ENCODE measurements at regions not wholly inside any gene's neighbourhood (a gene's known extent, or its start where the extent isn't known, plus 50 kb on each side); places are given as distances from the start of the nearest gene placed in this dataset.

GRCh38 chr4:38449506-38450174, 214.4 kb upstream of the KLF3 start:
- no peak for TF ChIP-seq CTCF (IDR thresholded peaks at IDR 0.05; ENCODE audit: low read depth, low read length, missing control alignments)
- no peak overlapping the region for H3K4me3 ChIP-seq (replicated peaks; ENCODE audit: low read depth, low read length)
- DNase-seq (ENCODE audit: extremely low read depth, low read depth), result no peak

GRCh38 chr4:38452009-38452408, 212.0 kb upstream of the KLF3 start:
- no peak for TF ChIP-seq CTCF (IDR thresholded peaks at IDR 0.05; ENCODE audit: low read depth, low read length, missing control alignments)
- DNase-seq (ENCODE audit: extremely low read depth, low read depth), result no peak
- H3K4me3 ChIP-seq (replicated peaks; ENCODE audit: low read depth, low read length), result no peak overlapping the region

GRCh38 chr4:38452542-38452941, 211.5 kb upstream of the KLF3 start:
- TF ChIP-seq CTCF (IDR thresholded peaks at IDR 0.05; ENCODE audit: low read depth, low read length, missing control alignments), result no peak
- no peak overlapping the region for H3K4me3 ChIP-seq (replicated peaks; ENCODE audit: low read depth, low read length)
- no peak for DNase-seq (ENCODE audit: extremely low read depth, low read depth)

GRCh38 chr4:38453253-38453881, 210.6 kb upstream of the KLF3 start:
- no peak for TF ChIP-seq CTCF (IDR thresholded peaks at IDR 0.05; ENCODE audit: low read depth, low read length, missing control alignments)
- no peak for DNase-seq (ENCODE audit: extremely low read depth, low read depth)
- H3K4me3 ChIP-seq (replicated peaks; ENCODE audit: low read depth, low read length), result no peak overlapping the region

- TF ChIP-seq CTCF (IDR thresholded peaks at IDR 0.05; ENCODE audit: low read depth, low read length, missing control alignments), result no peak
- DNase-seq (ENCODE audit: extremely low read depth, low read depth), result no peak
- H3K4me3 ChIP-seq (replicated peaks; ENCODE audit: low read depth, low read length), result no peak overlapping the region
These were observed 209.7 kb upstream of the KLF3 start for GRCh38 chr4:38454284-38454683.

- H3K4me3 ChIP-seq (replicated peaks; ENCODE audit: low read depth, low read length), result no peak overlapping the region
- no peak for TF ChIP-seq CTCF (IDR thresholded peaks at IDR 0.05; ENCODE audit: low read depth, low read length, missing control alignments)
- no peak for DNase-seq (ENCODE audit: extremely low read depth, low read depth)
These were observed 208.7 kb upstream of the KLF3 start for GRCh38 chr4:38455092-38455862.

All from HFF-Myc (cell line).